ENCODE measurements at regions not wholly inside any gene's neighbourhood (a gene's known extent, or its start where the extent isn't known, plus 50 kb on each side); places are given as distances from the start of the nearest gene placed in this dataset.

GRCh38 chr5:104942735-104943134, 1380.1 kb upstream of the NUDT12 start:
- TF ChIP-seq CTCF (IDR thresholded peaks at IDR 0.05 in 4 of 5, conservative IDR thresholded peaks at IDR 0.05 in 1 of 5) (no peak), POLR2A (IDR thresholded peaks at IDR 0.05) (no peak)
